Neutrophil (primary cell): ENCODE measurements at regions not wholly inside any gene's neighbourhood (a gene's known extent, or its start where the extent isn't known, plus 50 kb on each side); places are given as distances from the start of the nearest gene placed in this dataset.

Source experiments
- H3K27ac ChIP-seq: fragments of 200-600 bp; sonication (generic); 2 replicates; pipeline ENCODE4 v1.5.1; 2016; ENCODE audit warnings: mild to moderate bottlenecking, moderate library complexity
- H3K27me3 ChIP-seq: fragments of 200-600 bp; sonication (generic); 2 replicates; pipeline ENCODE4 v1.6.0; 2016; ENCODE audit warnings: mild to moderate bottlenecking
- H3K36me3 ChIP-seq: fragments of 200-600 bp; sonication (generic); 2 replicates; pipeline ENCODE4 v1.5.1; 2017
- H3K4me1 ChIP-seq, 2 experiments: fragments of 200-600 bp in 1 of 2; sonication (generic) in 1 of 2; 1 replicate in 1 of 2; 2 replicates in 1 of 2; pipeline versions ENCODE4 v1.5.1 to v1.6.1; 2013 to 2016; ENCODE audit warnings: low read depth in 1 of 2, low read length in 1 of 2, mild to moderate bottlenecking in 1 of 2, moderate library complexity in 1 of 2; ENCODE audit not compliant: control insufficient read depth in 1 of 2, insufficient read depth in 1 of 2
- H3K4me3 ChIP-seq, 2 experiments: fragments of 200-600 bp in 1 of 2; sonication (generic) in 1 of 2; 1 replicate in 1 of 2; 2 replicates in 1 of 2; pipeline ENCODE4 v1.5.1; 2013 to 2016; ENCODE audit warnings: low read depth in 1 of 2, low read length in 1 of 2, mild to moderate bottlenecking in 1 of 2, moderate library complexity in 1 of 2
- H3K9me3 ChIP-seq: fragments of 200-600 bp; sonication (generic); 2 replicates; pipeline ENCODE4 v1.5.1; 2016
- TF ChIP-seq, protein P1 (sequence below): fragments of 200-600 bp; sonication (generic); IDR thresholded peaks from 2 replicates; pipeline ENCODE4 v1.5.1; 2016; ENCODE audit warnings: antibody characterized with exemption

- H3K36me3 ChIP-seq: no peaks in the 10 kb centered on the region
- no peaks in the 10 kb centered on the region for H3K4me1 ChIP-seq
- no peaks in the 10 kb centered on the region for H3K27me3 ChIP-seq
- no peak overlapping the region for H3K27ac ChIP-seq
- no peak overlapping the region for H3K4me3 ChIP-seq
- no peaks in the 10 kb centered on the region for H3K9me3 ChIP-seq
- TF ChIP-seq, protein P1, sequence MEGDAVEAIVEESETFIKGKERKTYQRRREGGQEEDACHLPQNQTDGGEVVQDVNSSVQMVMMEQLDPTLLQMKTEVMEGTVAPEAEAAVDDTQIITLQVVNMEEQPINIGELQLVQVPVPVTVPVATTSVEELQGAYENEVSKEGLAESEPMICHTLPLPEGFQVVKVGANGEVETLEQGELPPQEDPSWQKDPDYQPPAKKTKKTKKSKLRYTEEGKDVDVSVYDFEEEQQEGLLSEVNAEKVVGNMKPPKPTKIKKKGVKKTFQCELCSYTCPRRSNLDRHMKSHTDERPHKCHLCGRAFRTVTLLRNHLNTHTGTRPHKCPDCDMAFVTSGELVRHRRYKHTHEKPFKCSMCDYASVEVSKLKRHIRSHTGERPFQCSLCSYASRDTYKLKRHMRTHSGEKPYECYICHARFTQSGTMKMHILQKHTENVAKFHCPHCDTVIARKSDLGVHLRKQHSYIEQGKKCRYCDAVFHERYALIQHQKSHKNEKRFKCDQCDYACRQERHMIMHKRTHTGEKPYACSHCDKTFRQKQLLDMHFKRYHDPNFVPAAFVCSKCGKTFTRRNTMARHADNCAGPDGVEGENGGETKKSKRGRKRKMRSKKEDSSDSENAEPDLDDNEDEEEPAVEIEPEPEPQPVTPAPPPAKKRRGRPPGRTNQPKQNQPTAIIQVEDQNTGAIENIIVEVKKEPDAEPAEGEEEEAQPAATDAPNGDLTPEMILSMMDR: no peak
Observed at GRCh38 chr7:132072873-132073272, 503.4 kb downstream of the PLXNA4 start.

GRCh38 chr7:132072165-132072564 lies 504.1 kb downstream of the PLXNA4 start:
- H3K4me3 ChIP-seq: no peak overlapping the region
- no peak overlapping the region for H3K27ac ChIP-seq
- TF ChIP-seq, protein P1: no peak
- H3K27me3 ChIP-seq: no peaks in the 10 kb centered on the region
- H3K36me3 ChIP-seq: no peaks in the 10 kb centered on the region
- no peaks in the 10 kb centered on the region for H3K4me1 ChIP-seq
- H3K9me3 ChIP-seq: no peaks in the 10 kb centered on the region

GRCh38 chr7:132069306-132069705 lies 507.0 kb downstream of the PLXNA4 start:
- H3K36me3 ChIP-seq: no peaks in the 10 kb centered on the region
- no peaks in the 10 kb centered on the region for H3K9me3 ChIP-seq
- no peak overlapping the region for H3K27ac ChIP-seq
- TF ChIP-seq, protein P1: no peak
- H3K4me3 ChIP-seq: no peak overlapping the region
- no peaks in the 10 kb centered on the region for H3K4me1 ChIP-seq
- no peaks in the 10 kb centered on the region for H3K27me3 ChIP-seq

DNA sequence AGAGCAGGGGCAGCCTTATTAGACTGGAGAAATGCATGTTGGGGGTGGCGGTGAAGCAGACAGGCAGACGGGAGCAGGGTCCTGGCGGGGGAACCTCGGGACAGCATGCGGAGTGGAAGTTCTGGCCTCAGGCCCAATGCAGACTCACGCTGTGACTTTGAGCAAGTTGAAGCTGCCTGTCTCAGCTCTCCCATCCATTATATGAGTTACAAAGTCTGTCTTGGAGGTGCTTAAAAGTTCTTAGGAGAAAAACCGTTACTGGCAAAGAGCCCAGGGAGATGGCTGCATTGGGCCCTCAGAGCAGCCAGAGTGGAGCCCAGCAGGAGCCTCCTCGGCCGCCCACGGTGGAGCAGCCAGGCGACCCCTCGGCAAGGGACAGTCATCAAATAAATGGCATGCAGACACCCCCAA lies 509.5 kb downstream of the PLXNA4 start:
- H3K36me3 ChIP-seq: no peaks in the 10 kb centered on the region
- no peak overlapping the region for H3K4me3 ChIP-seq
- TF ChIP-seq, protein P1: no peak
- H3K4me1 ChIP-seq: no peaks in the 10 kb centered on the region
- no peak overlapping the region for H3K27ac ChIP-seq
- no peaks in the 10 kb centered on the region for H3K9me3 ChIP-seq
- no peaks in the 10 kb centered on the region for H3K27me3 ChIP-seq

- Histone ChIP-seq H3K27me3 (no peaks in the 10 kb centered on the region), H3K9me3 (no peaks in the 10 kb centered on the region), H3K4me3 (no peak overlapping the region), H3K4me1 (no peaks in the 10 kb centered on the region), H3K36me3 (no peaks in the 10 kb centered on the region), H3K27ac (no peak overlapping the region)
- TF ChIP-seq, protein P1: no peak
Observed at GRCh38 chr7:132065989-132066603, 509.7 kb upstream of the PODXL start.
